GM21390 (cell line): ENCODE measurements at regions not wholly inside any gene's neighbourhood (a gene's known extent, or its start where the extent isn't known, plus 50 kb on each side); places are given as distances from the start of the nearest gene placed in this dataset.
"Not testable (repeated sequence)": the region's sequence is repeated elsewhere in the genome, so short reads cannot be mapped to it uniquely, and the experiment has no call there.

Source experiments
- ATAC-seq: cut with Tn5 transposase; IDR thresholded peaks from one replicate; pipeline ENCODE4 v1.9.1; 2021; ENCODE audit not compliant: unreplicated experiment

GRCh38 chr3:153266619-153267018 lies 104.6 kb downstream of the RAP2B start:
- ATAC-seq, result no peak

DNA sequence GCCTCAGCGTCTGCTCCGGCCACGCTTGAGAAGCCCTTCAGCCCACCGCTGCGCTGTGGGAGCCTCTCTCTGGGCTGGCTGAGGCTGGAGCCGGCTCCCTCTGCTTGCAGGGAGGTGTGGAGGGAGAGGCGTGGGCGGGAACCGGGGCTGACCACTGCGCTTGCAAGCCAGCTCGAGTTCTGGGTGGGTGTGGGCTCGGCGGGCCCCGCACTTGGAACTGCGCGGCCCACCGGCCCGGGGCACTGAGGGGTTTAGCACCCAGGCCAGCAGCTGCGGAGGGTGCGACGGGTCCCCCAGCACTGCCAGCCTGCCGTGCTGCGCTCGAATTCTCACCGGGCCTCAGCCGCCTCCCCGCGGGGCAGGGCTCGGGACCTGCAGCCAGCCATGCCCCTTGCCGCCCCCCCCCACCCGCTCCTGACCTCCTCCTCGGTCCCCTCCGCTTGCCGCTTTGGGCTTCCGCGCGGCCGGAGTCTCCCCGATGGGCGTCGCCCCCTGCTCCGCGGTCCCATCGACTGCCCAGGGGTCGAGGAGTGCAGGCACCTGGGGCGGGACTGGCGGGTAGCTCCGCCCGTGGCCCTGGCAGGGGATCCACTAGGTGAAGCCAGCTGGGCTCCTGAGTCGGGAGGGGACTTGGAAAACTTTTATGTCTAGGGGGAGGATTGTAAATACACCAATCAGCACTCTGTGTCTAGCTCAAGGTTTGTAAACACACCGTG lies 106.7 kb downstream of the RAP2B start:
- no peak for ATAC-seq

- no peak for ATAC-seq
Measured at GRCh38 chr3:153269730-153270129, 107.7 kb downstream of the RAP2B start.

GRCh38 chr3:153273217-153273616 lies 111.2 kb downstream of the RAP2B start:
- ATAC-seq, result no peak

DNA sequence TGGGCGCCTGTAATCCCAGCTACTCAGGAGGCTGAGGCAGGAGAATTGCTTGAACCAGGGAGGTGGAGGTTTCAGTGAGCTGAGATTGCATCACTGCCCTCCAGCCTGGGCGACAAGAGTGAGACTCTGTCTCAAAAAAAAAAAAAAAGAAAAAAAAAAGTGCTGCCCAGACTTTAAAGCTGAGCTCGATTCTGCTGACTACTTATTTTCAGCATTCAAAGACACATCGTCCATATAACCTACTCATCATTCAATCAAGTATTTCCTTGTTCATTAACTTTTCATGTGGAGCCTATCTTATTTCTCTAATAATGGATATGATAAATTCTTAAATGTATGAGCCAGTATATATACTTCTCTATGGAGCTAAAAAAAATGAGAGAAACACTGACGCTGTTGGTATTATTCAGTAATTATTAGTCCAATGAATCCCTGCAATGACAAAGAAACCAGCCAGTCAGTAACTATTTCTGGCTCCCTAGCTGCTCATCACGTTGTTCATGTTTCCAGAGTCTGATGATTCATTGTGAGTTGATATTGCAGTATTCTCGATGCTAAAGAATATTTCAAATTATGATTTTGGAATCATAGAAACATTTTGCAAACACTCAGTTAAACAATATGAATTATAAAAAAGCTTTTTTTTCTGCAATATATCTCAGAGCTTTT lies 111.9 kb downstream of the RAP2B start:
- no peak for ATAC-seq

- ATAC-seq, result no peak
Measured at GRCh38 chr3:153274561-153274960, 112.5 kb downstream of the RAP2B start.

- no peak for ATAC-seq
Measured at GRCh38 chr3:153275514-153275913, 113.5 kb downstream of the RAP2B start.

DNA sequence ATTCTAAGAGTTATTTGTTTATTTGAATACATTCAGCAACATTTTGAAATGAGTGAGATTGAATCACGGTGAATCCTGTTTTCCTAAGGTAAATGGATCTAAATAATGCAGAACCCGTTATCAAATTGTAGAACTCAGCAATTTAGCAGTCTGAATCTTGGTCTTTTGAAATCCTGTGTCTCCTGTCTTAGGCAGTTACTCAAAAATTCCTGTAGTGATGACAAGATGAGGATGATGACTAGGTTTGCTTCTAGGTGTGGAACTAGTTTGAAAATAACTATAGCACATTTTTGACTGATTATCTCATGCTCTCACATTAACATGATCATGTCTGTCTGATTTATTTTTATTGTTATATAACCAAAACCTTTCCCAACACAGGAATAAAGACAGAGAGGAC lies 115.0 kb downstream of the RAP2B start:
- no peak for ATAC-seq

DNA sequence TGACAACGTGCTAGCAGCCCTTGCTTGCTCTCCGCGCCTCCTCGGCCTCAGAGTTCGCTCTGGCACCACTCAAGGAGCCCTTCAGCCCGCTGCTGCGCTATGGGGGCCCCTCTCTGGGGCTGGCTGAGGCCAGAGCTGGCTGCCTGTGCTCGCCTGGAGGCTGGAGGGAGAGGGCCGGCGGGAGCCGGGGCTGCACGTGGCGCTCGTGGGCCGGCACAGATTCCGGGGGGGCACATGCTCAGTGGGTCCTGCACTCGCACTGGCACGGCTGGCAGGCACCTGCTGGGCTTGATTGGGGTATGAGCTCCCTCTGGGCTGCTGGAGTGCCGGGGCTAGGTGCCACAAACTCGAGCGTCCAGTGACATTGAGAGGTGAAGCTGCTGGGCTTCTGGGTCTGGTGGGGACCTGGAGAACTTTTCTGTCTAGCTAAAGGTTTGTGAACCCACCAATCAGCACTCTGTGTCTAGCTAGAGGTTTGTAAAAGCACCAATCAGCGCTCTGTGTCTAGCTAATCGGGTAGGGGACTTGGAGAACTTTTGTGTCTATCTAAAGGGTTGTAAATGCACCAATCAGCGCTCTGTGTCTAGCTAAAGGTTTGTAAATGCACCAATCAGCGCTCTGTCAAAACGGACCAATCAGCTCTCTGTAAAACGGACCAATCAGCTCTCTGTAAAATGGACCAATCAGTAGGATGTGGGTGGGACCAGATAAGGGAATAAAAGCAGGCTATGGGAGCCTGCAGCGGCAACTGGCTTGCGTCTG lies 119.4 kb downstream of the RAP2B start:
- ATAC-seq, result not testable (repeated sequence)

DNA sequence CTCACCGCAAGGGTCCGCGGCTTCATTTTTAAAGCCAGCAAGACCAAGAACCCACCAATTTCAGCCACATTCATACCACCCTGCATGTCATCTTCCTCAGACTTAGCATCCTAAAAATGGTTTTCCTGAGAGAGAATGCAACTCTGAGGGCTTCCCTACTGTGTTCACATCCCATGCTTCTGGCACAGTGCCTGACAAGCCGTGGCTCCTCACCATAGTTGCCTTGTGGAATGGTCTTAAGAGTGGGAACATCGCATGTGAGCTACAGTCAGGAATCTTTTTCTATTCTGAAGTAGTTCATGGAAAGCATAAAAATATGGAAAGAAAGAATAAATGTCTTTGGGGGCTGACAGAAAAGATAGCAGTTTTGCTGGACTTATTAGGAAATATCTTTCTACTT lies 120.3 kb downstream of the RAP2B start:
- no peak for ATAC-seq

DNA sequence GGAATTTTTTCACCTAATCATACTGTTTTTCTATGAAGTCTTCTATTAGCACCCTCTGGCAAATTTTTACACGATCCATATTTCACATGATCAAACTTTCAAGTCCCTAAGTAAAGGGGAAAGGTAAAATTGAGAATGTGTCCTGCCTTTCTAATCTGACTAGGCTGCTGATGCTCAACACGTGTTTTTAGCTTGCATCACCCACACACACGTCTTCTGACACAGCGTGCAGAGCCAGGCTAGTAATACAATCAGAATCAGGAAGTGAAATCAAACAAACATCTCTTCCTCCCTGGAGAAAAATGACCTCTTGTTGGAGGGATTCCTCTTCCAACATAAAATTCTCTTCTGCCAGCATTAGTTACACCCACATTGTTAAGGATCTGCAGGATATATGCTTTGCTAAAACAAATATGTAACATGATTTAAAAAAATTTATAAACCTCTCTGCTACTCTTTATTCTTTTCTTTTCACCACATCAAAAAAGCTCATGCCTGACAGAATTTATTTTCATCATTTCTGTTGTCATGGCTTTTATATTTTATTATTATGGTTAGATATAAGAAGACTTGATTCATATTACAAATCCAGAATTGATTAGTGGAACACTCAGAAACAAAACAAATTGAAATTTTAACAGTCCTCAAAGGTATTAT lies 122.4 kb downstream of the RAP2B start:
- ATAC-seq, result no peak

GRCh38 chr3:153285194-153285641 lies 123.2 kb downstream of the RAP2B start:
- ATAC-seq, result no peak

DNA sequence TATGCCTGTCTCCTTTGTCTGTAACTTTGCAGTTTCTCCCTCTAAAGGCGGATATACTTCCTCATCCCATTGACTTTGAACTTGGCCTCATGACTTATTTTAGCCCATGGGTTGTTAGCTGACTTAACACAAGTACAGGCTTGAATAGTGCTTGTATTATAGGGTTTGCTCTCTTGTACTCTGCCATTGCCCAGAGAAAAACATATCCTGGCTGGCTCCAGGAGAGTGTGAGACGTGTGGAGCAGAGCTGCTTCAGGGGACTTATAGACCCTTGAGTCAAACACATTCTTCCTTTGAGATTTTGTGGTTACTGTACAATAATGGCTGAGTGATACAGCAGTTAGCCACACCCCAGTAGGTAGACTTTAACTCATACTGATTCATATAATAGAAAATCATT lies 124.0 kb downstream of the RAP2B start:
- ATAC-seq, result no peak

- no peak for ATAC-seq
Measured at GRCh38 chr3:153287017-153287416, 125.0 kb downstream of the RAP2B start.

DNA sequence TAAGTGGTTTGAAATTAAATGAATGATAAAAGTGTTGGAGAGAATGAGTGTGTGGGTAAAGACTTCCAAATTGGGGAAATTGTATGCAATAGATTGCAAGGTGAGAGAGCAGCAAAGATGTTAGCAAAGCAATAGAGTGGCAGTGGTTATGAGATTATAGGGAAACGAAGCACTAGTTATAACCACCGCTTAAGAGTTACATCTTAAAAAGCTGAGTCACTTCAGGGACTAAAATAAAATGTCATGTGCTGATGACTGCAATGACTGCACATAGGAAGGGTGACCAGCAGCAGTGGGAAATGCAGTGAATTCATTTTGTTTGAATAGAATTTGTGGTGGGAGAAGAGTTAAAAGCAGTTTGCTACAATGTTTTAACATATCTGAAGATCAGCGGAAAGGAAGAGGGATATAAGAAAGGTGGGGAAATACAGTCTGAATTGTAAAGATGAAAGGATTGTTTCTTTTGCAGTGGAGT lies 127.3 kb downstream of the RAP2B start:
- no peak for ATAC-seq

- no peak for ATAC-seq
Measured at GRCh38 chr3:153290268-153291015, 128.4 kb downstream of the RAP2B start.

DNA sequence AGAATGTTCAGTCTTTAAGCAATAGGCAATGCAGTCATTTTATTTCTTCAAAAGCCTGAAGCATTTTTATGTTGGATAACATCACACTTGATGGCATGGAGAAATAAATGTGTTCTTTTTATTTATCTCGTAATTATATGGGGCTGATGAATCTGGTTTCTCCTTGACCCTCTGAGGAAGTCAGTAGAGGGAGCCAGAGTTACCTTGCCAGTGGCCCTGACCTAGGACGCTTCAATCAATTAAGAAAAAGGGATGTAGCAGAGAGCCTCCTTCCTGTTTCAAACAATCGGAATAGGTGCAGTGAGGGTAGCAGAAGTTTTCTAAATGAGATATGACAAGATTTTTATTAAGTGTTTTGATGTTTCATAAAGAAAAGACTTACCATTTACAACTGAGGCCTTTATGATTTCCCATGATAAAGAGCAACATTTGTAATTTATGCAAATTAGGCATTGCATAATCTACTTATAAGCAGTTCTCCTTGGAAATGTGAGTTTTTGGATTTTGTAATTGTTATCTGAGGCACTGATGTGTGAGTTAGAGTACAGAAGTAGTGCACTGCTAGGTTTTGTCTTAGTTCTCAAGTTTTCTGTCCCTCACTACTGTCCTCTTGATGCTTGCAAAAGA lies 129.1 kb downstream of the RAP2B start:
- peak; percentile 50 for ATAC-seq

DNA sequence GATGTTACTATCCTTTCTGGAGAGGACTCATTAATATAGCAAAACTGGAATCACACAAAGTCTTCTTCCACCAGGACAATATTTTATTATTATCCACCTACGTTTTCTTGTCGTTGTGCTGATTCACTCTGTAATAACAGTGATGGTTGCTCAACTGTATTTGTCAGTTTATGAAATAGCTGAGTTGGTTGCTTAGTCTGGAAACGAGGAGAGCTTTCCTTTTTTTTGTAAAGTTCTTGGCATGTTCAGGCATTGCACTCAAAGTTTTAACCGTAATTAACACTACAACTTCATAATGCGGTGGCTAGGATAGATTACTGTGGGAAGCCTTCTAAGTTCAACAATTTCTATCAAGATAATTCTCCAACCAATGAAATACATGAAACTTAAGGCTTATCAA lies 131.2 kb downstream of the RAP2B start:
- ATAC-seq, result no peak

- ATAC-seq, result no peak
Measured at GRCh38 chr3:153295901-153296300, 133.9 kb downstream of the RAP2B start.

- no peak for ATAC-seq
Measured at GRCh38 chr3:153305189-153305588, 143.2 kb downstream of the RAP2B start.
